B cell (primary cell): ENCODE measurements at regions not wholly inside any gene's neighbourhood (a gene's known extent, or its start where the extent isn't known, plus 50 kb on each side); places are given as distances from the start of the nearest gene placed in this dataset.

Experiments used
- ATAC-seq: fragments of 200-7000 bp; cut with Tn5 transposase; one replicate; pipeline ENCODE4 v1.10.0; 2021; ENCODE audit warnings: low read depth, mild to moderate bottlenecking, moderate number of reproducible peaks, moderate library complexity
- CTCF ChIA-PET: fragments of 350-600 bp; sonication (Branson Sonifier 250); formaldehyde crosslinking; loops from one replicate; lab custom pipeline; 2021; ENCODE audit warnings: antibody characterized with exemption, inconsistent platforms; lab: Charles Lee
- POLR2A ChIA-PET: fragments of 350-600 bp; sonication (Branson Sonifier 250); formaldehyde crosslinking; loops from one replicate; lab custom pipeline; 2021; ENCODE audit warnings: antibody characterized with exemption; lab: Charles Lee
- DNase-seq: peaks from one replicate; pipeline ENCODE4 v3.0.0; 2013
- H2AFZ ChIP-seq: 2 replicates; pipeline ENCODE4 v1.6.1; 2012; ENCODE audit warnings: mild to moderate bottlenecking, low read depth, low read length; ENCODE audit not compliant: insufficient read depth, poor library complexity, severe bottlenecking
- H3K27ac ChIP-seq, 2 donors: 1 replicate in 1 of 2; 2 replicates in 1 of 2; pipeline ENCODE4 v1.5.1; 2012 to 2013; ENCODE audit warnings: low read length in 2 of 2, mild to moderate bottlenecking in 2 of 2, moderate library complexity in 1 of 2
- H3K27me3 ChIP-seq, 4 experiments: fragments of 200-600 bp in 1 of 4; sonication (generic) in 1 of 4; replicated peaks in 1 of 4; 1 replicate in 2 of 4; 2 replicates in 2 of 4; pipeline versions ENCODE4 v1.6.1 to v1.7.0; 2013 to 2016; ENCODE audit warnings: low read length in 3 of 4, mild to moderate bottlenecking in 2 of 4, mixed read lengths in 1 of 4, moderate library complexity in 1 of 4; ENCODE audit not compliant: insufficient read depth in 4 of 4, control insufficient read depth in 3 of 4; ENCODE audit errors: control extremely low read depth in 1 of 4
- H3K36me3 ChIP-seq, 2 experiments: replicated peaks in 1 of 2; 1 replicate in 1 of 2; 2 replicates in 1 of 2; pipeline versions ENCODE4 v1.6.1 to v1.7.1; 2013; ENCODE audit warnings: low read length in 1 of 2; ENCODE audit not compliant: insufficient read depth in 2 of 2, control insufficient read depth in 1 of 2; ENCODE audit errors: control extremely low read depth in 1 of 2, extremely low read depth in 1 of 2
- H3K4me1 ChIP-seq, 2 donors: fragments of 200-600 bp in 1 of 2; sonication (generic) in 1 of 2; 1 replicate in 1 of 2; 2 replicates in 1 of 2; pipeline versions ENCODE4 v1.5.1 to v1.6.1; 2013 to 2017; ENCODE audit warnings: low read length in 2 of 2; ENCODE audit not compliant: control insufficient read depth in 2 of 2, insufficient read depth in 2 of 2
- H3K4me2 ChIP-seq: replicated peaks from 2 replicates; pipeline ENCODE3; 2012; ENCODE audit warnings: mild to moderate bottlenecking, low read depth, low read length; ENCODE audit not compliant: poor library complexity, severe bottlenecking
- H3K4me3 ChIP-seq, 5 experiments: fragments of 200-600 bp in 1 of 5; sonication (generic) in 1 of 5; 1 replicate in 3 of 5; 2 replicates in 2 of 5; pipeline versions ENCODE4 v1.5.1 to v1.7.0; 2011 to 2016; ENCODE audit warnings: low read length in 4 of 5, mild to moderate bottlenecking in 4 of 5, low read depth in 2 of 5, control low read depth in 1 of 5, moderate library complexity in 1 of 5; ENCODE audit not compliant: insufficient read depth in 1 of 5; ENCODE audit errors: control extremely low read depth in 1 of 5, extremely low read depth in 1 of 5
- H3K79me2 ChIP-seq: fragments of 200-600 bp; sonication (generic); one replicate; pipeline ENCODE4 v1.6.0; 2016; ENCODE audit warnings: low read length; ENCODE audit not compliant: control insufficient read depth, insufficient read depth
- H3K9ac ChIP-seq: fragments of 200-600 bp; sonication (generic); 2 replicates; pipeline ENCODE4 v1.6.1; 2017; ENCODE audit warnings: mild to moderate bottlenecking, low read length, moderate library complexity
- H3K9me3 ChIP-seq, 3 donors: one replicate each; pipeline versions ENCODE4 v1.6.1 to v1.7.1; 2013; ENCODE audit warnings: low read length in 2 of 3; ENCODE audit not compliant: control insufficient read depth in 2 of 3, insufficient read depth in 1 of 3; ENCODE audit errors: control extremely low read depth in 1 of 3
- H4K20me1 ChIP-seq: 2 replicates; pipeline ENCODE4 v1.6.0; 2012; ENCODE audit warnings: mild to moderate bottlenecking, low read length; ENCODE audit not compliant: insufficient read depth, control insufficient read depth, poor library complexity, severe bottlenecking
- H3K27ac Mint-ChIP-seq: one replicate; pipeline ENCODE4 v1.8.0; 2021; ENCODE audit warnings: mixed read lengths
- H3K27me3 Mint-ChIP-seq: one replicate; pipeline ENCODE4 v1.8.0; 2021; ENCODE audit warnings: mixed read lengths
- H3K4me1 Mint-ChIP-seq: one replicate; pipeline ENCODE4 v1.8.0; 2021; ENCODE audit warnings: mixed read lengths
- H3K4me3 Mint-ChIP-seq: one replicate; pipeline ENCODE4 v1.8.0; 2021; ENCODE audit warnings: mixed read lengths
- H3K9me3 Mint-ChIP-seq: one replicate; pipeline ENCODE4 v1.8.0; 2022; ENCODE audit warnings: mixed read lengths; ENCODE audit not compliant: insufficient read depth
- CTCF ChIP-seq: fragments of 200-600 bp; IDR thresholded peaks from one replicate; pipeline ENCODE4 v1.8.0; 2022; ENCODE audit warnings: antibody characterized with exemption, mild to moderate bottlenecking
- EZH2 ChIP-seq: IDR thresholded peaks from 2 replicates; pipeline ENCODE4 v1.6.1; 2012; ENCODE audit warnings: borderline replicate concordance, low read depth, mild to moderate bottlenecking, moderate library complexity, low read length; ENCODE audit not compliant: insufficient read depth, poor library complexity, severe bottlenecking
- WGBS: methylation state at CpG from one replicate; pipeline ENCODE4 v1.1.5; 2013; ENCODE audit warnings: missing lambda C conversion rate; ENCODE audit not compliant: insufficient coverage; 5-methylcytosine and 5-hydroxymethylcytosine counted together
- intact Hi-C: fragments of 100-400 bp; cut with micrococcal nuclease; formaldehyde crosslinking; loops from one replicate; pipeline ENCODE4 v1.10.0; 2022

GRCh38 chr2:21280793-21281192 lies 157.0 kb downstream of the TDRD15 start:
- peaks cover 2% of the 10 kb centered on the region for H3K27me3 Mint-ChIP-seq
- Histone ChIP-seq H3K27me3 (peaks cover 0 to 2% (median 0%) of the 10 kb centered on the region in 4 experiments), H3K4me3 (no peak overlapping the region), H2AFZ (no peak overlapping the region), H3K27ac (no peak overlapping the region), H4K20me1 (no peaks in the 10 kb centered on the region), H3K4me2 (no peak overlapping the region), H3K9me3 (peaks cover 0 to 3% (median 0%) of the 10 kb centered on the region in 3 donors), H3K79me2 (no peaks in the 10 kb centered on the region), H3K36me3 (no peaks in the 10 kb centered on the region), H3K4me1 (no peaks in the 10 kb centered on the region), H3K9ac (no peak overlapping the region)
- TF ChIP-seq CTCF (no peak), EZH2 (no peak)
- ChIA-PET POLR2A (no interaction called here), CTCF (no interaction called here)
- H3K9me3 Mint-ChIP-seq: no peaks in the 10 kb centered on the region
- H3K4me1 Mint-ChIP-seq: no peaks in the 10 kb centered on the region
- no peak overlapping the region for H3K27ac Mint-ChIP-seq
- 85% methylated on average over 3 of the region's 4 CpGs for WGBS
- ATAC-seq: no peak
- intact Hi-C loops: no loop called here
- no peak for DNase-seq
- no peak overlapping the region for H3K4me3 Mint-ChIP-seq

DNA sequence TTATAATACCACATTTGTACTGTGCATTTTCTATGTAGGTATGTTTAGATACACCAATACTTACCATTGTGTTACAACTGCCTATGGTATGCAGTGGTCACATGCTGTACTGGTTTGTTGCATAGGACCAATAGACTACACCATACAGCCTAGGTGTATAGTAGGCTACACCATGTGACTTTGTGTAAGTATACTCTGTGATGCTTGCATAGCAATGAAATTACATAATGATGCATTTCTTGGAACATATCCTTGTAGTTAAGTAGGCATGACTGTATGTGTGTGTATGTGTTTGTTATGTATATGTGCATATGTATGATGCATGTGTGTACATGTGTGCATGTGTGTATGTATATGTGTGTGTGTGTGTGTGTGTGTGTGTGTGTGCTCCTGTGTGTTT lies 157.6 kb downstream of the TDRD15 start:
- POLR2A ChIA-PET: no interaction called here
- no peak overlapping the region for H3K27ac Mint-ChIP-seq
- H3K9me3 Mint-ChIP-seq: no peaks in the 10 kb centered on the region
- Histone ChIP-seq H3K4me2 (no peak overlapping the region), H3K36me3 (no peaks in the 10 kb centered on the region), H3K4me3 (no peak overlapping the region), H3K4me1 (no peaks in the 10 kb centered on the region), H2AFZ (no peak overlapping the region), H3K9me3 (peaks cover 0 to 3% (median 0%) of the 10 kb centered on the region in 3 donors), H3K27me3 (peaks cover 0 to 2% (median 0%) of the 10 kb centered on the region in 4 experiments), H4K20me1 (no peaks in the 10 kb centered on the region), H3K9ac (no peak overlapping the region), H3K79me2 (no peaks in the 10 kb centered on the region), H3K27ac (no peak overlapping the region)
- intact Hi-C loops: no loop called here
- DNase-seq (no peak), ATAC-seq (no peak)
- H3K4me1 Mint-ChIP-seq: no peaks in the 10 kb centered on the region
- H3K27me3 Mint-ChIP-seq: peaks cover 2% of the 10 kb centered on the region
- H3K4me3 Mint-ChIP-seq: no peak overlapping the region
- TF ChIP-seq CTCF: no peak
- TF ChIP-seq EZH2: no peak
- CTCF ChIA-PET: no interaction called here
